ENCODE measurements at regions not wholly inside any gene's neighbourhood (a gene's known extent, or its start where the extent isn't known, plus 50 kb on each side); places are given as distances from the start of the nearest gene placed in this dataset.

GRCh38 chr20:58146746-58147140 lies 81.7 kb downstream of the ANKRD60 start:
- Mint-ChIP-seq H3K4me1 (ENCODE audit: unreplicated experiment) (no peaks in the 10 kb centered on the region), H3K9me3 (peaks cover 18% of the 10 kb centered on the region), H3K36me3 (no peaks in the 10 kb centered on the region), H3K27ac (no peak overlapping the region), H3K4me3 (no peak overlapping the region), H3K27me3 (peaks cover 44% of the 10 kb centered on the region)
- TF ChIP-seq CTCF (conservative IDR thresholded peaks at IDR 0.05), result no peak
- DNase-seq (ENCODE audit: extremely low spot score, unreplicated experiment), result no peak

- H3K9me3 Mint-ChIP-seq, result peaks cover 18% of the 10 kb centered on the region
- H3K4me3 Mint-ChIP-seq, result no peak overlapping the region
- no peaks in the 10 kb centered on the region for H3K4me1 Mint-ChIP-seq (ENCODE audit: unreplicated experiment)
- H3K27me3 Mint-ChIP-seq, result peaks cover 43% of the 10 kb centered on the region
- no peaks in the 10 kb centered on the region for H3K36me3 Mint-ChIP-seq
- no peak for TF ChIP-seq CTCF (conservative IDR thresholded peaks at IDR 0.05)
- no peak overlapping the region for H3K27ac Mint-ChIP-seq
- no peak for DNase-seq (ENCODE audit: extremely low spot score, unreplicated experiment)
Measured at GRCh38 chr20:58146081-58146745, 82.2 kb downstream of the ANKRD60 start.

GRCh38 chr20:58145506-58146080 lies 82.9 kb downstream of the ANKRD60 start:
- H3K27ac Mint-ChIP-seq, result no peak overlapping the region
- H3K4me3 Mint-ChIP-seq, result no peak overlapping the region
- H3K4me1 Mint-ChIP-seq (ENCODE audit: unreplicated experiment), result no peaks in the 10 kb centered on the region
- H3K36me3 Mint-ChIP-seq, result no peaks in the 10 kb centered on the region
- DNase-seq (ENCODE audit: extremely low spot score, unreplicated experiment), result no peak
- peaks cover 21% of the 10 kb centered on the region for H3K9me3 Mint-ChIP-seq
- peaks cover 42% of the 10 kb centered on the region for H3K27me3 Mint-ChIP-seq
- no peak for TF ChIP-seq CTCF (conservative IDR thresholded peaks at IDR 0.05)

GRCh38 chr20:58144096-58144495 lies 84.4 kb downstream of the ANKRD60 start:
- Mint-ChIP-seq H3K9me3 (peaks cover 23% of the 10 kb centered on the region), H3K36me3 (no peaks in the 10 kb centered on the region), H3K27me3 (peaks cover 35% of the 10 kb centered on the region), H3K27ac (no peak overlapping the region), H3K4me3 (no peak overlapping the region), H3K4me1 (ENCODE audit: unreplicated experiment) (no peaks in the 10 kb centered on the region)
- DNase-seq (ENCODE audit: extremely low spot score, unreplicated experiment), result no peak
- TF ChIP-seq CTCF (conservative IDR thresholded peaks at IDR 0.05), result no peak

- peaks cover 23% of the 10 kb centered on the region for H3K9me3 Mint-ChIP-seq
- H3K4me3 Mint-ChIP-seq, result no peak overlapping the region
- peak overlapping the region; percentile 42 for H3K27ac Mint-ChIP-seq
- DNase-seq (ENCODE audit: extremely low spot score, unreplicated experiment), result peak; percentile 40
- TF ChIP-seq CTCF (conservative IDR thresholded peaks at IDR 0.05), result no peak
- no peaks in the 10 kb centered on the region for H3K4me1 Mint-ChIP-seq (ENCODE audit: unreplicated experiment)
- no peaks in the 10 kb centered on the region for H3K36me3 Mint-ChIP-seq
- H3K27me3 Mint-ChIP-seq, result peaks cover 30% of the 10 kb centered on the region
Measured at GRCh38 chr20:58143531-58143930, 84.9 kb downstream of the ANKRD60 start.

Data from type B pancreatic cell (in vitro differentiated cells).